ENCODE measurements at regions not wholly inside any gene's neighbourhood (a gene's known extent, or its start where the extent isn't known, plus 50 kb on each side); places are given as distances from the start of the nearest gene placed in this dataset.

DNA sequence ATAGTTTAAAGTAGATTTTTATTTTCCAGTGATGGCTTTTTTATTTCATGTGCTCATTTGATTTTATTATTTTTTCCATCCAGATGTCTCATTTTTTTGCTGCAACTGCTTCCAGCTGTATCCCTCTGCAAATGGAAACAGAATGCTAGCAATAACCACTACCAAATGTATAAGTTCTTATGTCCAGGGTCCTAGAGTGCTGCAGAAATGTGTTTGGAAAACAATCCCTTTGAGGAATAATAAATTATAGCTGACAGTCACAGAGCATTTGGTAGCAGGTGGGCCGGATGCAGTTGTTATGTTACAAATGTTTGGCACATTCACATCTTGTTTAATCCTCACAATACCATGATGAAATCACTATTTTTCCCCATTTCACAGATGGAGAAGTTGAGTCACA, 300.7 kb upstream of the PDGFD start:
- TF ChIP-seq, protein P1, sequence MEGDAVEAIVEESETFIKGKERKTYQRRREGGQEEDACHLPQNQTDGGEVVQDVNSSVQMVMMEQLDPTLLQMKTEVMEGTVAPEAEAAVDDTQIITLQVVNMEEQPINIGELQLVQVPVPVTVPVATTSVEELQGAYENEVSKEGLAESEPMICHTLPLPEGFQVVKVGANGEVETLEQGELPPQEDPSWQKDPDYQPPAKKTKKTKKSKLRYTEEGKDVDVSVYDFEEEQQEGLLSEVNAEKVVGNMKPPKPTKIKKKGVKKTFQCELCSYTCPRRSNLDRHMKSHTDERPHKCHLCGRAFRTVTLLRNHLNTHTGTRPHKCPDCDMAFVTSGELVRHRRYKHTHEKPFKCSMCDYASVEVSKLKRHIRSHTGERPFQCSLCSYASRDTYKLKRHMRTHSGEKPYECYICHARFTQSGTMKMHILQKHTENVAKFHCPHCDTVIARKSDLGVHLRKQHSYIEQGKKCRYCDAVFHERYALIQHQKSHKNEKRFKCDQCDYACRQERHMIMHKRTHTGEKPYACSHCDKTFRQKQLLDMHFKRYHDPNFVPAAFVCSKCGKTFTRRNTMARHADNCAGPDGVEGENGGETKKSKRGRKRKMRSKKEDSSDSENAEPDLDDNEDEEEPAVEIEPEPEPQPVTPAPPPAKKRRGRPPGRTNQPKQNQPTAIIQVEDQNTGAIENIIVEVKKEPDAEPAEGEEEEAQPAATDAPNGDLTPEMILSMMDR (optimal IDR thresholded peaks at IDR 0.05 in 1 of 3, IDR thresholded peaks at IDR 0.05 in 1 of 3, conservative IDR thresholded peaks at IDR 0.05 in 1 of 3; ENCODE audit: extremely low read depth in 1 of 3, insufficient read depth in 2 of 3, low read length in 3 of 3): no peak
- no peak for TF ChIP-seq EZH2 (IDR thresholded peaks at IDR 0.05; ENCODE audit: low read length)
